GM12874 (cell line): ENCODE measurements at regions not wholly inside any gene's neighbourhood (a gene's known extent, or its start where the extent isn't known, plus 50 kb on each side); places are given as distances from the start of the nearest gene placed in this dataset.

Experiments used
- CTCF ChIP-seq: IDR thresholded peaks from 2 replicates; pipeline ENCODE4 v1.5.1; 2011; ENCODE audit warnings: low read depth, mild to moderate bottlenecking, control low read depth, low read length, moderate library complexity; ENCODE audit not compliant: insufficient read depth

GRCh38 chr4:152158225-152158624 lies 377.7 kb downstream of the FBXW7 start:
- TF ChIP-seq CTCF, result no peak

- no peak for TF ChIP-seq CTCF
Measured at GRCh38 chr4:152157629-152158028, 378.3 kb downstream of the FBXW7 start.

GRCh38 chr4:152156442-152156841 lies 379.4 kb downstream of the FBXW7 start:
- no peak for TF ChIP-seq CTCF

GRCh38 chr4:152155070-152155469 lies 380.8 kb downstream of the FBXW7 start:
- TF ChIP-seq CTCF, result no peak

- TF ChIP-seq CTCF, result no peak
Measured at GRCh38 chr4:152154433-152154832, 381.5 kb downstream of the FBXW7 start.

- no peak for TF ChIP-seq CTCF
Measured at GRCh38 chr4:152153476-152154270, 382.2 kb downstream of the FBXW7 start.

GRCh38 chr4:152150214-152150613 lies 385.7 kb downstream of the FBXW7 start:
- TF ChIP-seq CTCF, result no peak
